ENCODE measurements at regions not wholly inside any gene's neighbourhood (a gene's known extent, or its start where the extent isn't known, plus 50 kb on each side); places are given as distances from the start of the nearest gene placed in this dataset.

DNA sequence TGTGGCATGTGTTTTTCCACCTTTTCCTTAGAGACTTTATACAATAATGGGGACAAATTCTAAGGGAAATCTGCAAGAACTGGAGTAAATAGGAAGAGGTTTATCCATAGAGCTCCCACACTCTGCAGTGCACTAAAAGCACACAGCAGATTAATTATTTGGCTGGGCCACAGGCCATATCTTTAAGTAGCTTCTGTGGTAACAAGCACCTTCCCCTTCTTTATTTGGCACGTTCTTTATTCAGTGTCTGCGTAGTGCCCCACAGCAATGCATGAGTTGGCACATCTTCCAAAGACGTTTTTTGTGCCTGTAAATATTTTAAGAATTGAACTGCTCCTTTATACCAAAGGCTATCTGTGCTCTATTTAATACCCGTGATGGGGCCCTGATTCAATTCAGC lies 104.9 kb upstream of the MBL2 start:
- TF ChIP-seq, protein P1, sequence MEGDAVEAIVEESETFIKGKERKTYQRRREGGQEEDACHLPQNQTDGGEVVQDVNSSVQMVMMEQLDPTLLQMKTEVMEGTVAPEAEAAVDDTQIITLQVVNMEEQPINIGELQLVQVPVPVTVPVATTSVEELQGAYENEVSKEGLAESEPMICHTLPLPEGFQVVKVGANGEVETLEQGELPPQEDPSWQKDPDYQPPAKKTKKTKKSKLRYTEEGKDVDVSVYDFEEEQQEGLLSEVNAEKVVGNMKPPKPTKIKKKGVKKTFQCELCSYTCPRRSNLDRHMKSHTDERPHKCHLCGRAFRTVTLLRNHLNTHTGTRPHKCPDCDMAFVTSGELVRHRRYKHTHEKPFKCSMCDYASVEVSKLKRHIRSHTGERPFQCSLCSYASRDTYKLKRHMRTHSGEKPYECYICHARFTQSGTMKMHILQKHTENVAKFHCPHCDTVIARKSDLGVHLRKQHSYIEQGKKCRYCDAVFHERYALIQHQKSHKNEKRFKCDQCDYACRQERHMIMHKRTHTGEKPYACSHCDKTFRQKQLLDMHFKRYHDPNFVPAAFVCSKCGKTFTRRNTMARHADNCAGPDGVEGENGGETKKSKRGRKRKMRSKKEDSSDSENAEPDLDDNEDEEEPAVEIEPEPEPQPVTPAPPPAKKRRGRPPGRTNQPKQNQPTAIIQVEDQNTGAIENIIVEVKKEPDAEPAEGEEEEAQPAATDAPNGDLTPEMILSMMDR (IDR thresholded peaks at IDR 0.05) = no peak
- no peak for TF ChIP-seq POLR2A (IDR thresholded peaks at IDR 0.05)

Measured in heart left ventricle (tissue), 13 donors.